Adrenal gland (tissue), 5 donors: ENCODE measurements at regions not wholly inside any gene's neighbourhood (a gene's known extent, or its start where the extent isn't known, plus 50 kb on each side); places are given as distances from the start of the nearest gene placed in this dataset.

Experiments
- POLR2A ChIP-seq, 2 donors: fragments of 450-650 bp; IDR thresholded peaks; one replicate each; pipeline ENCODE4 v1.6.1; 2017; ENCODE audit warnings: antibody characterized with exemption in 2 of 2, mild to moderate bottlenecking in 2 of 2, moderate library complexity in 1 of 2
- TF ChIP-seq, protein P1 (sequence below), 6 experiments: fragments of 450-650 bp in 4 of 6; fragments of 200-600 bp in 2 of 6; sonication (generic) in 1 of 6; IDR thresholded peaks; 1 replicate in 5 of 6; 2 replicates in 1 of 6; pipeline versions ENCODE4 v1.5.1 to v1.8.0; 2016 to 2021; ENCODE audit warnings: antibody characterized with exemption in 6 of 6, mild to moderate bottlenecking in 2 of 6, moderate library complexity in 1 of 6
- donor health status: DM: no; HTN: no; CAD: no.

- TF ChIP-seq, protein P1, sequence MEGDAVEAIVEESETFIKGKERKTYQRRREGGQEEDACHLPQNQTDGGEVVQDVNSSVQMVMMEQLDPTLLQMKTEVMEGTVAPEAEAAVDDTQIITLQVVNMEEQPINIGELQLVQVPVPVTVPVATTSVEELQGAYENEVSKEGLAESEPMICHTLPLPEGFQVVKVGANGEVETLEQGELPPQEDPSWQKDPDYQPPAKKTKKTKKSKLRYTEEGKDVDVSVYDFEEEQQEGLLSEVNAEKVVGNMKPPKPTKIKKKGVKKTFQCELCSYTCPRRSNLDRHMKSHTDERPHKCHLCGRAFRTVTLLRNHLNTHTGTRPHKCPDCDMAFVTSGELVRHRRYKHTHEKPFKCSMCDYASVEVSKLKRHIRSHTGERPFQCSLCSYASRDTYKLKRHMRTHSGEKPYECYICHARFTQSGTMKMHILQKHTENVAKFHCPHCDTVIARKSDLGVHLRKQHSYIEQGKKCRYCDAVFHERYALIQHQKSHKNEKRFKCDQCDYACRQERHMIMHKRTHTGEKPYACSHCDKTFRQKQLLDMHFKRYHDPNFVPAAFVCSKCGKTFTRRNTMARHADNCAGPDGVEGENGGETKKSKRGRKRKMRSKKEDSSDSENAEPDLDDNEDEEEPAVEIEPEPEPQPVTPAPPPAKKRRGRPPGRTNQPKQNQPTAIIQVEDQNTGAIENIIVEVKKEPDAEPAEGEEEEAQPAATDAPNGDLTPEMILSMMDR (IDR thresholded peaks at IDR 0.05): no peak
- no peak for TF ChIP-seq POLR2A (IDR thresholded peaks at IDR 0.05)
Observed at GRCh38 chr5:74428876-74429275, 211.7 kb downstream of the ENC1 start.
